ENCODE measurements at regions not wholly inside any gene's neighbourhood (a gene's known extent, or its start where the extent isn't known, plus 50 kb on each side); places are given as distances from the start of the nearest gene placed in this dataset.

DNA sequence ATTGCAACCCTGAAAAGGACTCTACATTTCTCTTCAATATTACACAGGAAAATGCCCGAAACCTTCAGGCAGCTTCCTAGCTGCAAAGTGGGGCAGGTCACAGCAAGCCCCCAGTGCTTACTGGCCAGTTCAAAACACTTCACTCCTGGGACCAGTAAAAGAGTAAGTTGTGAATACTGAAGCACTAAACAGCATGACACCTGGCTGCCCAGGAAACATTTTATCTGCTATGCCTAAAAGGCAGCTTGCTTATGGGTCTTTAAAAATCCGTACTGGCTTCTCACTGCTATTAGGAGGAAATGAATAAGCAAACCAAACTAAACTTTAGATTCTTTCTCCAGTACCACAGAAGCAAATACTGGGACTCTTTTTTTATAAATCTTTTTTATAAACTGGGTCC is 457.9 kb upstream of the ALCAM start:
- TF ChIP-seq GATA2 (IDR thresholded peaks at IDR 0.05; ENCODE audit: low read depth, low read length) (no peak), GATA3 (IDR thresholded peaks at IDR 0.05; ENCODE audit: low read depth, low read length) (no peak)

DNA sequence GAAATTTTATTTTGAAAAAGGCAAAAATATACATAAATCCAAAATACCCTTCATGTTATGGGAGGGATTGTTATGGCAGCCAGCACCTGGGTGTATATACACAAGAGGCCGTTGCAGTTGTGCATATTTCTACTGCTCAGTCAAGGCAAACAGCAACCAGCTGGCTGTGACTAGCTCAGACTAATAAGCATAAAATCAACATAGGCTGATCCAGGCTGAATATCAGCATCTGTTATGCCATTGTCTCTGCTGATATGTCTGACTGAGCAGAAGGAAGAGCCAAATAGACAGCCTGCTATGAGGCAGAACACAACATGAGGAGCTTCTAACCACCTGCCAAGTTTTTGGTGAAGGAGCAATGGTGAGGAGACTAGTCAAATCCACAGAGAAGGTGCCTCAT is 457.5 kb upstream of the ALCAM start:
- no peak for TF ChIP-seq GATA2 (IDR thresholded peaks at IDR 0.05; ENCODE audit: low read depth, low read length)
- no peak for TF ChIP-seq GATA3 (IDR thresholded peaks at IDR 0.05; ENCODE audit: low read depth, low read length)

DNA sequence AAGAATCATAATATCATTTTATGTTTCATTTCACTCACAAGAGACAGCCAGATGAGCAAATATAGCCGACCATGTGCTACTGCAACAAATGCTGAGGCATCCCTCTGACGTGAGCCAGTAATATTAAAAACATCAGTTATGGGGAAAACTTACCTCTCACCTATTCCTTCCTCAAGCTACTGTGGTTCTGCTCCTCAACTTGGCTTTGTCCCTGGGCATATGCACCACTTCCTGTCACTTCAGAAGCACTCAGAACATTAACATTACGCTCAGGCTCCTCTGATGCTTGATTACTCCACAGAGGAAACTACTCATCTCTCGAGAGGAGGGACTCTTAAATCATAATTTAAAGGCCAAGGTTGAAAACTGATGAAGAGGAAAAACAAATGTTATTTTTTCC is 457.0 kb upstream of the ALCAM start:
- no peak for TF ChIP-seq GATA2 (IDR thresholded peaks at IDR 0.05; ENCODE audit: low read depth, low read length)
- TF ChIP-seq GATA3 (IDR thresholded peaks at IDR 0.05; ENCODE audit: low read depth, low read length), result no peak

DNA sequence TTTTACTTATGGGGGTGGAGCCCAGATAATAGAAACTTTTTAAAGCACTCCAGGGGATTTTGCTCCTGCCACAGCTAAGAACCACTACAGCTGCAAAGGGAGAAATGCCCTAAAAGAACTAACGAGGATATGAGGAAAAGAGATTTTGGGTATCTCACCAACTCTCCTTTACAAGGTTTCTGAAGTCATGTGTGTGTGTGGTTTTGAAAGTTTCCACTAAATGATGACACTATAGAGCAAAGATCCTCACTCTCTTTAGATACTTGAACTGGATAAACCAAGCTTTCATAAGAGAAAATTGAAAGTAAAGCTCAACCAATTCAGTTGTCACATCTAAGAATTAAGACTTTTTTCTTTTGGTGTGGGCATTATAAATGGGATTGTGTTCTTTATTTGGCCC is 455.3 kb upstream of the ALCAM start:
- TF ChIP-seq GATA2 (IDR thresholded peaks at IDR 0.05; ENCODE audit: low read depth, low read length) (no peak), GATA3 (IDR thresholded peaks at IDR 0.05; ENCODE audit: low read depth, low read length) (no peak)

DNA sequence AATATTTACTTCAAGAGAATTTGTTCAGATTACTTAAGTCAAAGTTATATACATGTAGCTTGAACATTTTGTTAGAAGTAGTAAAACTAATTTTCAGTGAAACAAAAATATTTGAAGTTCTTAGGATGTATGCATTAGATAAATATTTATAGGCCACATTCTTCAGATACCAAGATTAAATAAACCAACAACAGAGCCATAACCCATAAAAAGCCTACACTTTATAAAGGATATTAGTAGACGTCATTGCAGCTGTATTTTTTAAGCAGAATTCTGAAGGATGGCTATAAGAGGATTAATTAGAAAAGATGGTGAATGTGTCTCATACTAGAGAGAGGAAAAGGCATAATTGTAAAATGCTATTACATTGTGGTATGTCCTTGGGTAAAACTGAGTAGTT is 449.7 kb upstream of the ALCAM start:
- TF ChIP-seq GATA3 (IDR thresholded peaks at IDR 0.05; ENCODE audit: low read depth, low read length) (no peak), GATA2 (IDR thresholded peaks at IDR 0.05; ENCODE audit: low read depth, low read length) (no peak)

DNA sequence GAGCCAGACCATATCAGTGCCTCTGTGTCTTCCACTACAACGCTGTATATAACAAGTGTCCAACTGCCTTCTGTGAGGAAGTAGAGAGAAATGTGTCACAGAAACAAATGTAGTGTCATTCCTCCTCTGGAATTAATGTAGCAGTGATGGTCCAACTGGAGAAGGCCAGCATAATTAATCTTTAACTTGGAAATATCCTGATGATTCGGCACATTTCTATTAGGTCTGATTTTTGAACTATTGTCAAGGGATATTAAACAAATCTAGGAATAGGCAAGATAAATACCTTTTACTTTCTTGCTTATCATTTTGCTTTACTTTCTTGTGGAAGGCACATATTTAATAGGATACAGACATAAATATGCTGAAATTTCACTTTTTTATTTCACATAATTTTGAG is 446.2 kb upstream of the ALCAM start:
- TF ChIP-seq GATA2 (IDR thresholded peaks at IDR 0.05; ENCODE audit: low read depth, low read length), result no peak
- TF ChIP-seq GATA3 (IDR thresholded peaks at IDR 0.05; ENCODE audit: low read depth, low read length), result no peak

DNA sequence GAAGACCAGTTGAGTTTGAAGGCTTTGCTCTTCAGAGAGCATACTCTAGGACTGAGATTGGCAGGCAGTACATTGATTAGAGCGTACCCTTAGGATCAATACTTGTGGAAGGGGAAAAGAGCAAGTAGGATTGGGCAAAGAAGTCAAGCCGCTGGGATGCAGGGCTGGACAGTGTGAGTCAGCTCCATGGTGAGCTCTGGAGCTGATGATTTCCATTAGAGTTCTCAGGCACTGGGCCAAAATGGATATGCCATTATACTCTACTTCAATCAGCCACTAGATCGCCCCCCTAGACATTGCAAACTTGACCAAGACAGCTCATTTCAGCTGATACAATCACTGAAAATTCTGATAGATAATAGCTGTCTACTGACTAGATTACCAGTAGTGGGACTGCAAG is 432.7 kb upstream of the ALCAM start:
- TF ChIP-seq GATA3 (IDR thresholded peaks at IDR 0.05; ENCODE audit: low read depth, low read length) (no peak), GATA2 (IDR thresholded peaks at IDR 0.05; ENCODE audit: low read depth, low read length) (no peak)

DNA sequence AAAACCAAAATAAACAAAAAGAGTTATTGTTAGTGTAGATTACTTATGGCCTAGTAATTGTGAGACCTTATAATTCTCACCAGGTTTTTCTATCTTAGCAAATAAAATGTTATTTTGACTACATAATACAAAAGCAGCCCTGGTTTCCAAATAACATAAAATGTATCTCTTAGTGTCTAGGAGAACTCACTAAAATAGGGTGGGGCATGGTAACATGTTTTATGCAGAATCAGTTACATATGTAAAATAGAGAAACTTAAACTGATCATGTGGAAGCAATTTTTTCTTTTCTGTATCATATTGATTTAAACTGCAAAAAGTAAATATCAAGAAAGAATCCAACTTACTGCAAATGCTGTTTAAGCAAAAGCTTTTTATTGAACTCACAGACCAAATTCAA is 431.1 kb upstream of the ALCAM start:
- TF ChIP-seq GATA3 (IDR thresholded peaks at IDR 0.05; ENCODE audit: low read depth, low read length) (no peak), GATA2 (IDR thresholded peaks at IDR 0.05; ENCODE audit: low read depth, low read length) (no peak)

DNA sequence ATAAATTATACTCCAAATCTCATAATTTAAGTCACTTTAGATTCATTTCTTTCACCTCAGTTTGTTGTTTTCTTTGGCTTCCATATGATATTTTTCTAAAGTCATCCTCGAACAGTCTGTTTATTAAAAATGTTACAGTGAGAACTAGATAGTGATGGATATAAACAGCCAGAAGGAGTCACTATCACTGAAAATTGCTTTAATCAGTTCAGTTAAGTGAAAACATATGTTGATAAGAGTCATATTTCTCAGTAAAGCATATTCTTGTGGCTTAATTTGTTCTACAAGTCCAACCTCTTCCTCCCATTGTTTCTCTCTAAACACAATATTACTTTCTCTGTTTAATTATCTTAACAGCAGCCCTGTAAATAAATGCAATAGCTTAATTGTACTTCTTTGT is 427.5 kb upstream of the ALCAM start:
- no peak for TF ChIP-seq GATA2 (IDR thresholded peaks at IDR 0.05; ENCODE audit: low read depth, low read length)
- TF ChIP-seq GATA3 (IDR thresholded peaks at IDR 0.05; ENCODE audit: low read depth, low read length), result no peak

DNA sequence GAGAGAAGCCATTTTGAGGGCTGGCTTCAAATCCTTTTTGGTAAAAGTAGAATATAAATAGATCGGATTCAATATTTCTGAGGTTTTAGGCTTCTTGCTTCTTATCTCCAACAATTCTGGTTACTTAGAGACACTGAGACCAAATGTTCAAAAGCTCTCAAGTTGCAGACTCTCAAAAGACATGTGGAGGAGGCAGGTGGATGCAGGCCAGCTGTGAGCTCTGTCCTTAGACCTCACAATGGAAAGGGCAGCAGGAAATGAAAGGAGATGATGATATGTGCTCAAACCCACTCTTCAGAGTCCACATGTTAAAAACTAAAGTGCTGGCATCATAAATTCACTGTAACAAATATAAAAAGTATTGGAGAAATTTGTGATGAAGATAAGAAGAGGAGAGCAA is 424.9 kb upstream of the ALCAM start:
- TF ChIP-seq GATA2 (IDR thresholded peaks at IDR 0.05; ENCODE audit: low read depth, low read length) (no peak), GATA3 (IDR thresholded peaks at IDR 0.05; ENCODE audit: low read depth, low read length) (no peak)

DNA sequence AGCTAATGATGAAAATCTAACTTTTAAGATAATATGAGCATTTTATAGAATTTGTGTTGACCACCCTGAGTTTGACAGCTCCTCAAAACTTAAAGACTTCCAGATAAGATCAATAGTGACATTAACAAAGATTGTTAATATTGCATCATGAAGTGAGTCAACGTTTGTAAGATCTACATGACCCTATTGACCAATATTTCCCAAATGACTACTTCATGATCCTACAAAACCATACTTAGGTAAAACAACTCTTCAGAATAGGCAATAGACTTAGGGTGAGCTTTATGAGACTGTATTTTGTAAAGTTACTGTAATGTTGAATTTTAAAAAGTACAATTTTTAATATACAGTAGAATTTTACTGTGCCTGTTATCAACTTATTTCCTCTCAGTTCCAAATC is 422.7 kb upstream of the ALCAM start:
- TF ChIP-seq GATA2 (IDR thresholded peaks at IDR 0.05; ENCODE audit: low read depth, low read length), result no peak
- no peak for TF ChIP-seq GATA3 (IDR thresholded peaks at IDR 0.05; ENCODE audit: low read depth, low read length)

DNA sequence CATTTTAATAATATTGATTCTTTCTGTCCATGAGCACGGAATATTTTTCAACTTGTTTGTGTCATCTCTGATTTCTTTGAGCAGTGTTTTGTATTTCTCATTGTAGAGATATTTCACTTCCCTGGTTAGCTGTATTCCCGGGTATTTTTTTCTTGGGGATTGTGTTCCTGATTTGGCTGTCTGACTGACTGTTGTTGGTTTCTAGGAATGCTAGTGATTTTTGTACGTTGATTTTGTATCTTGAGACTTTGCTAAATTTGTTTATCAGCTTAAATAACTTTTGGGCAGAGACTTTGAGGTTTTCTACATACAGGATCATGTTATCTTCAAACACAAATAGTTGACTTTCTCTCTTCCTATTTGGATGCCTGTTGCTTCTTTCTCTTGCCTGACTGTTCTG is 418.8 kb upstream of the ALCAM start:
- TF ChIP-seq GATA2 (IDR thresholded peaks at IDR 0.05; ENCODE audit: low read depth, low read length) (no peak), GATA3 (IDR thresholded peaks at IDR 0.05; ENCODE audit: low read depth, low read length) (no peak)

DNA sequence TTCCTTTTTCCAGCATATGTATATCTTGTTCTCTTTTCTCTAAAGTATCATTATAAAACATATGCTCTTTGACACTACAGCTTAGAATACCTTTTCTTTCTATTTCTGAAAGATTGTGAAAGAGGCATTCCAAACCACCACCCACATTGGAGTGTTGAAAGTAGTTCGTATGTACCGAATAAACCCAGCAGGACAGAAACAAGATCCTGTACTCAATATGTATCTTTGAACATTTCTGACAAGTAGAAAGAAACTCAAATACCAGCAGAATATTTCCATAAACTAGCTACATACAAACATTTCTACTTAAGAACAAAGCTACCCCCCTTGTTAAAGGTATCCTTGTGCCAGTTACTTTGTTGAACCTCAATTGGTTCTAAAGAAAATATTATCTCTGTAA is 415.3 kb upstream of the ALCAM start:
- TF ChIP-seq GATA3 (IDR thresholded peaks at IDR 0.05; ENCODE audit: low read depth, low read length) (no peak), GATA2 (IDR thresholded peaks at IDR 0.05; ENCODE audit: low read depth, low read length) (no peak)

DNA sequence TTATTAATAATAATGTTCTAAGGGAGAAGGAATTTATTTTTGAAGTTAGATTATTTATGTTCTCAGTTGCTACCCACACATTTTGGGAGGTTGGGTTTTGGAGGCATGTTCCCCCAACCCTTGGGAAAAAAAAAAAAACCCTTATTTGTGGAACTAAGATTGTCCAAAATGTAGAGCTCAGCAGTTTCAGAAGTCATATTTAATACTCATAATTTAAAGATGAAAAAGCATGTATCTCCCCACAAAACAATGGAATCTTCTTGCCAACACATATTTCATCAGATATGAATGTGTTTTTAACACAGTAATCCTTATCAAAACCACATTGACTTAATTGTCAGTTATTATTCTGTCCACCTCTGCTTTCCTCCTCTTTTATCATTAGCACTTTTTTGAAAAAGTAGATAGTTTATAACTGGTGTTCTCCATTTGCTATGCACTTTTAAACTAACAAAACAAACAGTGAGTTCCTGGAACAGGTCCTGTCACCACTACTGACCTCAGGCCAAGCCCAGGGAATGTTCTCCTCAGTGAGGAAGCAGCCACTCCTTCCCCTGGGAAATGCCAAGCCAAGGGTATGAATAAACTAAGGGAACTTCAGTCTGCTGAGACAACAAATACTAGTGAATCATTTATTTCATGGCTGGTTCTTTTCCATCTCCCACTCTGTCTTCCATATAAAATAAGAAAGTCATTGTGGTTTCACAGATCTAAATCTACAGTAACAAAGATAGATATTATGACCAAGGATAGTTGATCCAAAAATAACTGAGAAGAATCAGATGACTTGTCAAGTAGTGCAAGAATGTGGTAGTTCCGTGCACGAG is 414.4 kb upstream of the ALCAM start:
- TF ChIP-seq GATA2 (IDR thresholded peaks at IDR 0.05; ENCODE audit: low read depth, low read length) (no peak), GATA3 (IDR thresholded peaks at IDR 0.05; ENCODE audit: low read depth, low read length) (no peak)

DNA sequence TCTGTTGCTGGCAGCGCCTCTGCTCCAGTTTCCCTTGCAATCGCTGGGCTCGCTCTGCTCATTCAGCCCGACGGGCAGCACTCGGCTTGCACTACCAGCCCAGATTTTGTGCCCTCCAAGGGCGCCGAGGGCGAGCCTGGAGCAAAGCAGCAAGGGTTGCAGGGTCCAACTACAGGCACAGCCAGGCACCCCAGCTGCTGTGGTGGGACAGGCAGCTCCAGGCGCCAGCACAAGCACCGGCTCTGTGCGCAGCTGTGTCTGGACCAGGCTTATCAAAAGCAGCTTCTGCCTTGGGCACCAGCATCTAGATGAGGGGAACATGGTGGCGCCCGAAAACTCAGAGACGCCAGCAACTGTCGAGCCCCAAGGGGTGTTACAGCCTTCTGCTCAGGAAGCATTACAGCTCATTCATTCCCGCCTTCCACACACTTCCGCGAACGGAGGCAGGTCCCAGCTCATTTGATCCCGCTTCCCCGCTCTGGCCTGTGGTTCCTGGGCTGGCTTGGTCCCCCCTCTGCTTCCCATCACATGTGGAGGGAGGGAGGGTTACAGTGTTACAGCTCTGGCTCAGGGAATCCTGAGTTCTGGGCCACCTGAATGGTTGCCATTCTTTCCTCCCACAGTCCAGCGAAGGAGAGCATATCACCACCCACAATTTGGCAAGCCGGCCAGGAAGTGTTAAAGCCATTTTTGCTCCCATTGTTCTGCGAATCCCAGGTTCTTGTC is 409.9 kb upstream of the ALCAM start:
- TF ChIP-seq GATA2 (IDR thresholded peaks at IDR 0.05; ENCODE audit: low read depth, low read length) (no peak), GATA3 (IDR thresholded peaks at IDR 0.05; ENCODE audit: low read depth, low read length) (no peak)
